GM23338 (cell line): ENCODE measurements at regions not wholly inside any gene's neighbourhood (a gene's known extent, or its start where the extent isn't known, plus 50 kb on each side); places are given as distances from the start of the nearest gene placed in this dataset.

ENCODE experiments used
- ATAC-seq: fragments of 200-7000 bp; cut with Tn5 transposase; 3 replicates; pipeline ENCODE4 v1.9.1; 2020
- DNase-seq: peaks from one replicate; pipeline ENCODE4 v3.0.0-alpha.2; 2015; ENCODE audit warnings: low spot score
- H2AFZ ChIP-seq: fragments of 200-600 bp; sonication (generic); 2 replicates; pipeline ENCODE4 v1.8.0; 2016; ENCODE audit warnings: antibody characterized with exemption, mild to moderate bottlenecking, moderate library complexity
- H3F3A ChIP-seq: fragments of 200-600 bp; sonication (generic); replicated peaks from 2 replicates; pipeline ENCODE4 v1.8.0; 2017; ENCODE audit warnings: antibody characterized with exemption, mixed run types, low read depth
- H3K27ac ChIP-seq: fragments of 200-600 bp; sonication (generic); 2 replicates; pipeline ENCODE4 v1.6.1; 2016; ENCODE audit warnings: low read depth
- H3K27me3 ChIP-seq: fragments of 200-600 bp; sonication (generic); 2 replicates; pipeline ENCODE4 v1.8.0; 2016; ENCODE audit warnings: mild to moderate bottlenecking, mixed run types, moderate library complexity; ENCODE audit not compliant: insufficient read depth
- H3K36me3 ChIP-seq: fragments of 200-600 bp; sonication (generic); 2 replicates; pipeline ENCODE4 v1.8.0; 2016; ENCODE audit warnings: mild to moderate bottlenecking; ENCODE audit not compliant: insufficient read depth
- H3K4me1 ChIP-seq: fragments of 200-600 bp; sonication (generic); 2 replicates; pipeline ENCODE4 v1.8.0; 2016; ENCODE audit warnings: mild to moderate bottlenecking, moderate library complexity; ENCODE audit not compliant: insufficient read depth
- H3K4me2 ChIP-seq: fragments of 200-600 bp; sonication (generic); 2 replicates; pipeline ENCODE4 v1.7.1; 2017; ENCODE audit warnings: mixed run types
- H3K4me3 ChIP-seq: fragments of 200-600 bp; sonication (generic); 2 replicates; pipeline ENCODE4 v1.6.1; 2016; ENCODE audit warnings: mixed run types
- H3K79me2 ChIP-seq: fragments of 200-600 bp; sonication (generic); replicated peaks from 2 replicates; pipeline ENCODE4 v1.8.0; 2017; ENCODE audit warnings: mild to moderate bottlenecking; ENCODE audit not compliant: insufficient read depth
- H3K9me2 ChIP-seq: fragments of 200-600 bp; sonication (generic); 2 replicates; pipeline ENCODE4 v1.8.0; 2017; ENCODE audit not compliant: insufficient read depth
- H4K20me1 ChIP-seq: fragments of 200-600 bp; sonication (generic); replicated peaks from 2 replicates; pipeline ENCODE4 v1.8.0; 2017; ENCODE audit warnings: mild to moderate bottlenecking; ENCODE audit not compliant: insufficient read depth
- H3K27ac Mint-ChIP-seq: 2 replicates; pipeline ENCODE4 v1.8.0; 2020; ENCODE audit warnings: inconsistent platforms, mild to moderate bottlenecking, moderate library complexity, mixed read lengths
- H3K27me3 Mint-ChIP-seq: 3 replicates; pipeline ENCODE4 v1.8.0; 2022; ENCODE audit warnings: low read depth, mild to moderate bottlenecking, moderate library complexity, mixed read lengths, inconsistent platforms; ENCODE audit not compliant: insufficient read depth, poor library complexity
- H3K36me3 Mint-ChIP-seq: 3 replicates; pipeline ENCODE4 v1.8.0; 2021; ENCODE audit warnings: low read depth, mild to moderate bottlenecking, inconsistent platforms, moderate library complexity, mixed read lengths
- H3K4me1 Mint-ChIP-seq: 3 replicates; pipeline ENCODE4 v1.8.0; 2020; ENCODE audit warnings: mild to moderate bottlenecking, inconsistent platforms, mixed read lengths
- H3K4me3 Mint-ChIP-seq: 3 replicates; pipeline ENCODE4 v1.8.0; 2021; ENCODE audit warnings: moderate library complexity, mild to moderate bottlenecking, inconsistent platforms, mixed read lengths
- H3K9me3 Mint-ChIP-seq: 3 replicates; pipeline ENCODE4 v1.8.0; 2020; ENCODE audit warnings: moderate library complexity, mild to moderate bottlenecking, inconsistent platforms, mixed read lengths
- EZH2 ChIP-seq: fragments of 200-600 bp; sonication (generic); IDR thresholded peaks from one replicate; pipeline ENCODE4 v1.8.0; 2017; ENCODE audit warnings: antibody characterized with exemption, mild to moderate bottlenecking, low read depth; ENCODE audit not compliant: unreplicated experiment
- EZH2phosphoT487 ChIP-seq: fragments of 200-600 bp; sonication (generic); IDR thresholded peaks from one replicate; pipeline ENCODE4 v1.8.1; 2018; ENCODE audit warnings: antibody characterized with exemption; ENCODE audit not compliant: unreplicated experiment
- NANOG ChIP-seq: IDR thresholded peaks from 2 replicates; pipeline ENCODE4 v1.6.1; 2016; ENCODE audit warnings: antibody characterized with exemption, borderline replicate concordance
- POLR2AphosphoS5 ChIP-seq: IDR thresholded peaks from 2 replicates; pipeline ENCODE4 v1.6.1; 2016; ENCODE audit warnings: antibody characterized with exemption, low read depth
- REST ChIP-seq: IDR thresholded peaks from one replicate; pipeline ENCODE4 v1.6.1; 2018; ENCODE audit warnings: antibody characterized with exemption; ENCODE audit not compliant: unreplicated experiment
- STAT1 ChIP-seq: IDR thresholded peaks from one replicate; pipeline ENCODE4 v1.6.1; 2016; ENCODE audit warnings: antibody characterized with exemption; ENCODE audit not compliant: unreplicated experiment
- ZNF331 ChIP-seq: fragments of 250-450 bp; sonication (Bioruptor Pico); IDR thresholded peaks from 2 replicates; pipeline ENCODE4 v1.5.0; 2020; ENCODE audit warnings: low read depth, mild to moderate bottlenecking, moderate library complexity
- TF ChIP-seq, protein P1 (sequence below): IDR thresholded peaks from 2 replicates; pipeline ENCODE4 v1.6.1; 2016; ENCODE audit warnings: antibody characterized with exemption
- TF ChIP-seq, protein P2 (sequence below): fragments of 250-450 bp; sonication (Bioruptor Pico); IDR thresholded peaks from 2 replicates; pipeline ENCODE4 v1.5.0; 2020; ENCODE audit warnings: mild to moderate bottlenecking, moderate library complexity

DNA sequence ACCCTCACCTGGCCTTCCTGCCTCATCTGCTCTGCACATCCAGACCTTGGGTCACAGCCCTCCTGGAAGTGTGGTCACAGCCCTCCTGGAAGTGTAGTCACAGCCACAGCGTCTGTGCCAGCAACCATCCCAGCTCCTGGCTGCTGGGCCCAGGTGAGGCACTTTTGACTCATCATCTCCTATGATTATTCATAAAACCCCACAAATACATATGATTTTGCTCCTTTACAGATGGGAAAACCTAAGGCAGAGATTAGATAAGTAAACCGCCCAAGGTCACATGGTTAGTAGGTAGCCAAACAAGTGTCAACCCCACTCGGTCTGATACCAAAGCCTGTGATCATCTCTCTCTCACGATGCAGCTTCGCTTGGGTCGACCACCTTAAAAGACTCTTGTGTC is 94.3 kb downstream of the PRLHR start:
- H3K27me3 Mint-ChIP-seq: no peaks in the 10 kb centered on the region
- H3K9me3 Mint-ChIP-seq: no peaks in the 10 kb centered on the region
- H4K20me1 ChIP-seq: no peaks in the 10 kb centered on the region
- H3K4me1 ChIP-seq: no peaks in the 10 kb centered on the region
- peaks cover 13% of the 10 kb centered on the region; the same call in 2 of the 3 replicates for H3K4me1 Mint-ChIP-seq
- no peaks in the 10 kb centered on the region for H3K36me3 Mint-ChIP-seq
- TF ChIP-seq, protein P1, sequence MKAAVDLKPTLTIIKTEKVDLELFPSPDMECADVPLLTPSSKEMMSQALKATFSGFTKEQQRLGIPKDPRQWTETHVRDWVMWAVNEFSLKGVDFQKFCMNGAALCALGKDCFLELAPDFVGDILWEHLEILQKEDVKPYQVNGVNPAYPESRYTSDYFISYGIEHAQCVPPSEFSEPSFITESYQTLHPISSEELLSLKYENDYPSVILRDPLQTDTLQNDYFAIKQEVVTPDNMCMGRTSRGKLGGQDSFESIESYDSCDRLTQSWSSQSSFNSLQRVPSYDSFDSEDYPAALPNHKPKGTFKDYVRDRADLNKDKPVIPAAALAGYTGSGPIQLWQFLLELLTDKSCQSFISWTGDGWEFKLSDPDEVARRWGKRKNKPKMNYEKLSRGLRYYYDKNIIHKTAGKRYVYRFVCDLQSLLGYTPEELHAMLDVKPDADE: no peak
- no peak for TF ChIP-seq REST
- TF ChIP-seq ZNF331 (CRISPR knock-in tag): no peak
- TF ChIP-seq POLR2AphosphoS5: no peak
- no peak overlapping the region for H3K4me2 ChIP-seq
- no peak overlapping the region for H3K4me3 Mint-ChIP-seq
- no peak for DNase-seq
- H2AFZ ChIP-seq: no peak overlapping the region
- no peaks in the 10 kb centered on the region for H3F3A ChIP-seq
- no peaks in the 10 kb centered on the region for H3K79me2 ChIP-seq
- ATAC-seq: no peak
- no peak overlapping the region for H3K27ac Mint-ChIP-seq
- peaks cover 3% of the 10 kb centered on the region; the same call in 1 of the 2 replicates for H3K9me2 ChIP-seq
- H3K36me3 ChIP-seq: no peaks in the 10 kb centered on the region
- no peaks in the 10 kb centered on the region for H3K27me3 ChIP-seq
- no peak overlapping the region for H3K4me3 ChIP-seq
- H3K27ac ChIP-seq: no peak overlapping the region

DNA sequence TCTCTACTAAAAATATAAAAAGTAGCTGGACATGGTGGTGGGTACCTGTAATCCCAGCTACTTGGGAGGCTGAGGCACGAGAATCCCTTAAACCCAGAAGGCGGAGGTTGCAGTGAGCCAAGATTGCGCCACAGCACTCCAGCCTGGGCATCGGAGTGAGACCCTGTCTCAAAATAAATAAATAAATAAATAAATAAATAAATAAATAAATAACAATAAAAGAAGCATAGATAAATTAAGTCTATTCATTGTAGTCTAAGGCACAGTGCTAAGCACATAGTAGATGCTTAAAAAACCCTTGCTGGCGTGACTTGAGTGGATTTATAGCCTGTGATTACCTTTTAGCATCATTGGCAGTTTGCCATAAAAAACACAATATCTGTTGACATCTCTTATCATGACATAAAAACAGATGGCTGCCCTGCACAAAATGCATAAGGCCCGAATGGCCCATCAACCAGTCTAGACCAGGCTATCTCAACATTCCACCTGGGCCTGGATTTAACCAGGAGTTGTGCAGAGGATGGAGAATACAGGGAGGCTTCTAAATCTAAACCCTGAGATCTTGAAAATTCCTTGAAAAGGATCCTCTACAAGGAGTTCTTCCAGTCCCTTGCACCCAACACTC is 94.9 kb downstream of the PRLHR start:
- Mint-ChIP-seq H3K4me3 (no peak overlapping the region), H3K36me3 (no peaks in the 10 kb centered on the region), H3K4me1 (peaks cover 13% of the 10 kb centered on the region; the same call in 2 of the 3 replicates), H3K27me3 (no peaks in the 10 kb centered on the region), H3K9me3 (no peaks in the 10 kb centered on the region), H3K27ac (no peak overlapping the region)
- H2AFZ ChIP-seq: no peak overlapping the region
- no peaks in the 10 kb centered on the region for H3K79me2 ChIP-seq
- no peaks in the 10 kb centered on the region for H4K20me1 ChIP-seq
- no peaks in the 10 kb centered on the region for H3K27me3 ChIP-seq
- H3K9me2 ChIP-seq: peaks cover 3% of the 10 kb centered on the region; the same call in 1 of the 2 replicates
- DNase-seq (no peak), ATAC-seq (no peak)
- H3K36me3 ChIP-seq: no peaks in the 10 kb centered on the region
- no peaks in the 10 kb centered on the region for H3K4me1 ChIP-seq
- H3K27ac ChIP-seq: no peak overlapping the region
- no peaks in the 10 kb centered on the region for H3F3A ChIP-seq
- H3K4me3 ChIP-seq: no peak overlapping the region
- no peak overlapping the region for H3K4me2 ChIP-seq
- TF ChIP-seq ZNF331 (CRISPR knock-in tag) (no peak), EZH2 (no peak), EZH2phosphoT487 (no peak), STAT1 (no peak), POLR2AphosphoS5 (no peak), NANOG (no peak)
- TF ChIP-seq, protein P1: no peak
- TF ChIP-seq, protein P2, sequence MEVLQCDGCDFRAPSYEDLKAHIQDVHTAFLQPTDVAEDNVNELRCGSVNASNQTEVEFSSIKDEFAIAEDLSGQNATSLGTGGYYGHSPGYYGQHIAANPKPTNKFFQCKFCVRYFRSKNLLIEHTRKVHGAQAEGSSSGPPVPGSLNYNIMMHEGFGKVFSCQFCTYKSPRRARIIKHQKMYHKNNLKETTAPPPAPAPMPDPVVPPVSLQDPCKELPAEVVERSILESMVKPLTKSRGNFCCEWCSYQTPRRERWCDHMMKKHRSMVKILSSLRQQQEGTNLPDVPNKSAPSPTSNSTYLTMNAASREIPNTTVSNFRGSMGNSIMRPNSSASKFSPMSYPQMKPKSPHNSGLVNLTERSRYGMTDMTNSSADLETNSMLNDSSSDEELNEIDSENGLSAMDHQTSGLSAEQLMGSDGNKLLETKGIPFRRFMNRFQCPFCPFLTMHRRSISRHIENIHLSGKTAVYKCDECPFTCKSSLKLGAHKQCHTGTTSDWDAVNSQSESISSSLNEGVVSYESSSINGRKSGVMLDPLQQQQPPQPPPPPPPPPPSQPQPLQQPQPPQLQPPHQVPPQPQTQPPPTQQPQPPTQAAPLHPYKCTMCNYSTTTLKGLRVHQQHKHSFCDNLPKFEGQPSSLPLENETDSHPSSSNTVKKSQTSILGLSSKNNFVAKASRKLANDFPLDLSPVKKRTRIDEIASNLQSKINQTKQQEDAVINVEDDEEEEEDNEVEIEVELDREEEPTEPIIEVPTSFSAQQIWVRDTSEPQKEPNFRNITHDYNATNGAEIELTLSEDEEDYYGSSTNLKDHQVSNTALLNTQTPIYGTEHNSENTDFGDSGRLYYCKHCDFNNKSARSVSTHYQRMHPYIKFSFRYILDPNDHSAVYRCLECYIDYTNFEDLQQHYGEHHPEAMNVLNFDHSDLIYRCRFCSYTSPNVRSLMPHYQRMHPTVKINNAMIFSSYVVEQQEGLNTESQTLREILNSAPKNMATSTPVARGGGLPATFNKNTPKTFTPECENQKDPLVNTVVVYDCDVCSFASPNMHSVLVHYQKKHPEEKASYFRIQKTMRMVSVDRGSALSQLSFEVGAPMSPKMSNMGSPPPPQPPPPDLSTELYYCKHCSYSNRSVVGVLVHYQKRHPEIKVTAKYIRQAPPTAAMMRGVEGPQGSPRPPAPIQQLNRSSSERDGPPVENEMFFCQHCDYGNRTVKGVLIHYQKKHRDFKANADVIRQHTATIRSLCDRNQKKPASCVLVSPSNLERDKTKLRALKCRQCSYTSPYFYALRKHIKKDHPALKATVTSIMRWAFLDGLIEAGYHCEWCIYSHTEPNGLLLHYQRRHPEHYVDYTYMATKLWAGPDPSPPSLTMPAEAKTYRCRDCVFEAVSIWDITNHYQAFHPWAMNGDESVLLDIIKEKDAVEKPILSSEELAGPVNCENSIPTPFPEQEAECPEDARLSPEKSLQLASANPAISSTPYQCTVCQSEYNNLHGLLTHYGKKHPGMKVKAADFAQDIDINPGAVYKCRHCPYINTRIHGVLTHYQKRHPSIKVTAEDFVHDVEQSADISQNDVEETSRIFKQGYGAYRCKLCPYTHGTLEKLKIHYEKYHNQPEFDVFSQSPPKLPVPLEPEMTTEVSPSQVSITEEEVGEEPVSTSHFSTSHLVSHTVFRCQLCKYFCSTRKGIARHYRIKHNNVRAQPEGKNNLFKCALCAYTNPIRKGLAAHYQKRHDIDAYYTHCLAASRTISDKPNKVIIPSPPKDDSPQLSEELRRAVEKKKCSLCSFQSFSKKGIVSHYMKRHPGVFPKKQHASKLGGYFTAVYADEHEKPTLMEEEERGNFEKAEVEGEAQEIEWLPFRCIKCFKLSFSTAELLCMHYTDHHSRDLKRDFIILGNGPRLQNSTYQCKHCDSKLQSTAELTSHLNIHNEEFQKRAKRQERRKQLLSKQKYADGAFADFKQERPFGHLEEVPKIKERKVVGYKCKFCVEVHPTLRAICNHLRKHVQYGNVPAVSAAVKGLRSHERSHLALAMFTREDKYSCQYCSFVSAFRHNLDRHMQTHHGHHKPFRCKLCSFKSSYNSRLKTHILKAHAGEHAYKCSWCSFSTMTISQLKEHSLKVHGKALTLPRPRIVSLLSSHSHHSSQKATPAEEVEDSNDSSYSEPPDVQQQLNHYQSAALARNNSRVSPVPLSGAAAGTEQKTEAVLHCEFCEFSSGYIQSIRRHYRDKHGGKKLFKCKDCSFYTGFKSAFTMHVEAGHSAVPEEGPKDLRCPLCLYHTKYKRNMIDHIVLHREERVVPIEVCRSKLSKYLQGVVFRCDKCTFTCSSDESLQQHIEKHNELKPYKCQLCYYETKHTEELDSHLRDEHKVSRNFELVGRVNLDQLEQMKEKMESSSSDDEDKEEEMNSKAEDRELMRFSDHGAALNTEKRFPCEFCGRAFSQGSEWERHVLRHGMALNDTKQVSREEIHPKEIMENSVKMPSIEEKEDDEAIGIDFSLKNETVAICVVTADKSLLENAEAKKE (CRISPR knock-in tag): no peak
